Stimulated activated CD8-positive, alpha-beta memory T cell treated with anti-CD3 and anti-CD28 coated beads, Interleukin-12 subunit alpha, Interleukin-12 subunit beta, amount 100 ng/mL, for 24 hours (primary cell): ENCODE measurements at regions not wholly inside any gene's neighbourhood (a gene's known extent, or its start where the extent isn't known, plus 50 kb on each side); places are given as distances from the start of the nearest gene placed in this dataset.

ENCODE experiments used
- DNase-seq: peaks from one replicate; pipeline ENCODE4 v3.0.0-alpha.2; 2020; ENCODE audit errors: extremely low read depth

- no peak for DNase-seq
These were observed 120.3 kb upstream of the PLEKHG7 start for GRCh38 chr12:92582475-92582874.

GRCh38 chr12:92581604-92582003 is 121.2 kb upstream of the PLEKHG7 start:
- no peak for DNase-seq

GRCh38 chr12:92574911-92575570 is 127.7 kb upstream of the PLEKHG7 start:
- no peak for DNase-seq

GRCh38 chr12:92574051-92574783 is 128.6 kb upstream of the PLEKHG7 start:
- no peak for DNase-seq

GRCh38 chr12:92573104-92573503 is 129.7 kb upstream of the PLEKHG7 start:
- no peak for DNase-seq

GRCh38 chr12:92571844-92572543 is 130.8 kb upstream of the PLEKHG7 start:
- DNase-seq: no peak

GRCh38 chr12:92571169-92571568 is 131.6 kb upstream of the PLEKHG7 start:
- no peak for DNase-seq

- no peak for DNase-seq
These were observed 132.6 kb upstream of the PLEKHG7 start for GRCh38 chr12:92570056-92570753.

GRCh38 chr12:92568691-92569090 is 134.1 kb upstream of the PLEKHG7 start:
- no peak for DNase-seq

GRCh38 chr12:92566448-92567019 is 136.3 kb upstream of the PLEKHG7 start:
- DNase-seq: no peak

- DNase-seq: no peak
These were observed 139.0 kb upstream of the PLEKHG7 start for GRCh38 chr12:92563819-92564218.

GRCh38 chr12:92562063-92562734 is 140.6 kb upstream of the PLEKHG7 start:
- DNase-seq: no peak

GRCh38 chr12:92561543-92561899 is 141.3 kb upstream of the PLEKHG7 start:
- no peak for DNase-seq

GRCh38 chr12:92560713-92561542 is 141.9 kb upstream of the PLEKHG7 start:
- no peak for DNase-seq

GRCh38 chr12:92558806-92559205 is 144.0 kb upstream of the PLEKHG7 start:
- no peak for DNase-seq

- DNase-seq: no peak
These were observed 144.5 kb upstream of the PLEKHG7 start for GRCh38 chr12:92558215-92558773.

GRCh38 chr12:92557422-92557724 is 145.4 kb upstream of the PLEKHG7 start:
- no peak for DNase-seq

GRCh38 chr12:92556637-92557421 is 146.0 kb upstream of the PLEKHG7 start:
- DNase-seq: no peak

- DNase-seq: no peak
These were observed 146.6 kb upstream of the PLEKHG7 start for GRCh38 chr12:92556141-92556540.
